ENCODE measurements at regions not wholly inside any gene's neighbourhood (a gene's known extent, or its start where the extent isn't known, plus 50 kb on each side); places are given as distances from the start of the nearest gene placed in this dataset.

- DNase-seq (ENCODE audit: low read depth): no peak
Measured at GRCh38 chr10:111515706-111516105, 438.9 kb downstream of the ADRA2A start.

GRCh38 chr10:111516144-111516543, 439.3 kb downstream of the ADRA2A start:
- DNase-seq (ENCODE audit: low read depth): no peak

- no peak for DNase-seq (ENCODE audit: low read depth)
Measured at GRCh38 chr10:111522141-111522540, 445.3 kb downstream of the ADRA2A start.

GRCh38 chr10:111522551-111522950, 445.7 kb downstream of the ADRA2A start:
- DNase-seq (ENCODE audit: low read depth): no peak

- no peak for DNase-seq (ENCODE audit: low read depth)
Measured at GRCh38 chr10:111523016-111523415, 446.2 kb downstream of the ADRA2A start.

GRCh38 chr10:111524134-111524533, 447.3 kb downstream of the ADRA2A start:
- no peak for DNase-seq (ENCODE audit: low read depth)

- DNase-seq (ENCODE audit: low read depth): no peak
Measured at GRCh38 chr10:111525696-111526095, 448.9 kb downstream of the ADRA2A start.

GRCh38 chr10:111531690-111532089, 454.9 kb downstream of the ADRA2A start:
- DNase-seq (ENCODE audit: low read depth): no peak

- DNase-seq (ENCODE audit: low read depth): no peak
Measured at GRCh38 chr10:111532139-111532538, 455.3 kb downstream of the ADRA2A start.

- no peak for DNase-seq (ENCODE audit: low read depth)
Measured at GRCh38 chr10:111539246-111539645, 462.4 kb downstream of the ADRA2A start.

GRCh38 chr10:111543854-111544253, 467.0 kb downstream of the ADRA2A start:
- no peak for DNase-seq (ENCODE audit: low read depth)

GRCh38 chr10:111545861-111546605, 469.2 kb downstream of the ADRA2A start:
- DNase-seq (ENCODE audit: low read depth): no peak

GRCh38 chr10:111548084-111548726, 471.4 kb downstream of the ADRA2A start:
- no peak for DNase-seq (ENCODE audit: low read depth)

GRCh38 chr10:111551001-111551400, 474.2 kb downstream of the ADRA2A start:
- no peak for DNase-seq (ENCODE audit: low read depth)

- no peak for DNase-seq (ENCODE audit: low read depth)
Measured at GRCh38 chr10:111556666-111557065, 479.8 kb downstream of the ADRA2A start.

- no peak for DNase-seq (ENCODE audit: low read depth)
Measured at GRCh38 chr10:111558211-111558610, 481.4 kb downstream of the ADRA2A start.

GRCh38 chr10:111560027-111560426, 483.2 kb downstream of the ADRA2A start:
- no peak for DNase-seq (ENCODE audit: low read depth)

GRCh38 chr10:111561124-111561523, 484.3 kb downstream of the ADRA2A start:
- no peak for DNase-seq (ENCODE audit: low read depth)

- DNase-seq (ENCODE audit: low read depth): no peak
Measured at GRCh38 chr10:111565542-111565941, 488.7 kb downstream of the ADRA2A start.

- DNase-seq (ENCODE audit: low read depth): no peak
Measured at GRCh38 chr10:111578076-111578475, 501.2 kb downstream of the ADRA2A start.

GRCh38 chr10:111579473-111579872, 502.6 kb downstream of the ADRA2A start:
- DNase-seq (ENCODE audit: low read depth): no peak

GRCh38 chr10:111590703-111591102, 513.9 kb downstream of the ADRA2A start:
- no peak for DNase-seq (ENCODE audit: low read depth)

GRCh38 chr10:111593578-111593977, 516.7 kb downstream of the ADRA2A start:
- DNase-seq (ENCODE audit: low read depth): no peak

GRCh38 chr10:111595173-111595572, 518.3 kb downstream of the ADRA2A start:
- no peak for DNase-seq (ENCODE audit: low read depth)

Measured in non-pigmented ciliary epithelial cell (primary cell).